Epidermal melanocyte (primary cell): ENCODE measurements at regions not wholly inside any gene's neighbourhood (a gene's known extent, or its start where the extent isn't known, plus 50 kb on each side); places are given as distances from the start of the nearest gene placed in this dataset.

ENCODE experiments used
- DNase-seq: peaks from one replicate; pipeline ENCODE4 v3.0.0; 2011; ENCODE audit warnings: low spot score; ENCODE audit not compliant: insufficient read length

GRCh38 chr18:28689588-28689987 lies 512.7 kb upstream of the CDH2 start:
- no peak for DNase-seq

GRCh38 chr18:28684746-28685355 lies 507.9 kb upstream of the CDH2 start:
- no peak for DNase-seq

- DNase-seq: no peak
Measured at GRCh38 chr18:28682912-28683311, 506.0 kb upstream of the CDH2 start.

- DNase-seq: no peak
Measured at GRCh38 chr18:28669165-28669564, 492.2 kb upstream of the CDH2 start.

DNA sequence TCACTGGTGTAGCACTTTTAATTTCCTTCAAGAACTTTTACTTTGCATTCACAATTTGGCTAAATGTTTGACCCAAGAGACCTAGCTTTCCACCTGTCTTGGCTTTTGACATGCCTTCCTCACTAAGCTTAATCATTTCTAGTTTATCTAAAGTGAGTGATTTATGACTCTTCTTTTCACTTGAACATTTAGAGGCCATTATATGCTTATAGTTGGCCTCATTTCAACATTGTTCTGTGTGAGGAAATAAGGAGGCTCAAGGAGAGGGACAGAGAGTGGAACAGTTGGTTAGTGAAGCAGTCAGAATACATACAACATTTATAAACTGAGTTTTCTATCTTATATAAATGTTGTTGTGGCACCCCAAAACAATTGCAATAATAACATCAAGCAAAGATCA lies 489.3 kb upstream of the CDH2 start:
- no peak for DNase-seq

DNA sequence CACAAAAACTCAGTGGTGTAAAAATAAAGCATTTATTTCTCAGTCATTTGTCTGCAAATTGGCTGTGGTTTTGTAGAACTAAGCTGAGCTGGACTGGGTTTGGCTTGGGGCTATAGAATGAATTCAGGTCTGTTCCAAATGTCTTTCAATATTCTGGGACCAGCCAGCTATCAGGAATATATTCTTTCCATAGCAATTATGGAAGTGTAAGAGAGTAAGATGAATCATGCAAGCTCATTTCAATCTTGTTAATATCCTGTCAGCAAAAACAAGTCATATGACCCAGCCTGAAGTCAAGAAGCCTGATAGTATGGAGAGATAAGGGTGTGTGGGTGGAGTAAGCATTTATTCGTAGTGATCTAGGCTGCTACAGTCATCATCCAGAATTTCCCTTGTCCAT lies 481.0 kb upstream of the CDH2 start:
- no peak for DNase-seq

DNA sequence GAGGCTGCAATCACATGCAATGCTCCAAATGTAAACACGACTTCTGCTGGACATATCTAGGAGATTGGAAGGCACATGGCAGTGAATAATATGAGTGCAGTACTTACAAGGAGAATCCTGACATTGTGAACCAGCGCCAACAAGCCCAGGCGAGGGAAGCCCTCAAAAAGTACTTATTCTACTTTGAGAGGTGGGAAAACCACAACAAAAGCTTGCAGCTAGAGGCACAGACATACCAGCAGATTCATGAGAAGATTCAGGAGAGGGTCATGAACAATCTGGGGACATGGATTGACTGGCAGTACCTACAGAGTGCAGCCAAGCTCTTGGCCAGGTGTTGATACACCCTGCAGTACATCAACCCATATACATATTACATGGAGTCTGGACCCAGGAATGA lies 475.7 kb upstream of the CDH2 start:
- no peak for DNase-seq

DNA sequence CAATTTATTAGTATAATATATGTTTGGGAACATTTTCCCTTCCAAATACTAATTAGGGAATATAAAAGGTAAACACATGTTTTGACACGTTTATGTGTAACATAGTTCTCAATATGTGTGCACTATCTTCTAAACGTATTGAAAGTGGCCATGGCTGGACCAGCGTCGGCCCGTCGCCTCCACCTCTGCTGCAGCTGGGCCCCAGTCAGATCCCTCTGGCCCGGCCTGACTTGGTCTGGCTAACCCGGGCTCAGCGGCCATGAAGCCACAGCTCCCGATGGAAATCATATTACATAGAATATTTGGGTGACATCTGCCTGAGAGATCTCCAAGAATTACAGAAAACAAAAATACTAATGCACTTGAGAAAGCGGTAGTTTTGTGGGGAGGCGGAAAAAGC lies 474.4 kb upstream of the CDH2 start:
- no peak for DNase-seq

GRCh38 chr18:28650860-28651259 lies 473.9 kb upstream of the CDH2 start:
- no peak for DNase-seq

GRCh38 chr18:28647961-28648360 lies 471.0 kb upstream of the CDH2 start:
- no peak for DNase-seq

DNA sequence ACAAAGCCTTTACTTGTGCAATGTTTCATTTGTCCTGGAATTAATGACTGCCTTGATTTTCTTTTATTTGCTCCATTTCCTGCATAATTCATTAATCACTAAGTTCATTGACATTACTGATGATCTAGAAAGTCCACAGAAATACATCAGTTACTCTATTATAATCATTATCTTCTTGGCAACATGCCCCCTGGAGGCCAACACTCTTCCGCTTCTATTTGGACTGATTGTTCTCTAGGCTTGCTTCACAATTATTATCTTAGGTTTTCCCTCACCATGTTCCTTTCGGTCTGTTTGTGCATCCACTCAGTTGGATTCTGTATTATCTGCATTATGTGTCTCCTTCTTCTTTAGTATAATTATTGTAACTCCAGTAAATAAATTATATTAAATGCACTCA lies 461.0 kb upstream of the CDH2 start:
- DNase-seq: no peak

DNA sequence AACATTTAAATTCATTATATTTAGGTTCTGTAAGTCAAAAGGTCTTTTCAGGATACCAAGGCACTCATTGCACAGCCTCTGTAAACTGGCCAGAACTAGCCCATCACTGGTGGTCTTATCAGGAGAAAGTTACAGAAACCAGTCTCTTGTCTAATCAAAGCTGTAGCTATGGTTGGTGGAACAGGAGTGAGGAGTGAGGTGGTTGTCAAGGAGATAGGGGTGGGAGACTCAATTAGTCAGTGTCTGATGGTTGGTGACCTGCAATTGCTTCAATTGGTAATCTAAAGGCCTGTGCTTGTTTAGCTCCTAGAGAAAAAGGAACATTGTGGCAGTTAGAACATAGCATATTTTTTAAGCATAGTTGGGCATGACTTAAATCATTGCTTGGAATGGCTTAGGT lies 458.6 kb upstream of the CDH2 start:
- DNase-seq: no peak

GRCh38 chr18:28626756-28627155 lies 449.8 kb upstream of the CDH2 start:
- DNase-seq: no peak

- DNase-seq: no peak
Measured at GRCh38 chr18:28607991-28608390, 431.1 kb upstream of the CDH2 start.

GRCh38 chr18:28606686-28607085 lies 429.8 kb upstream of the CDH2 start:
- DNase-seq: no peak

DNA sequence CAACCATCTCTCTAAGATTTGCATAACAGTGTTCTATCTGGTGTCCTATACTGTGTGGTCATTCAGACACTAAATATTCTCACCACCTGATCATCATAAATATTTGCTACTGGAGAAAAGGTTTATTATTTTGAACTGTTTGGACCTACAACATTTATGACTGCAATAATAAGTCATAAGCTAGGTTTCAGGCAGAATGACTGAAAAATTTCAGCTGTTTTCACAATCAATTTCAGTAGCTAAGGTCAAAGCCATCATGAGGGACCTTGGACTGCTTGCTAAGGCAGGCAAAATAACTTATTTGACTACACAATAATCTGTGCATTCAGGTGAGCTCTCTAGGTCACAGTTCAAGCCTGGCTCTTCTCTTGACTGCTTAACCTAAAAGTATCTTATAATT lies 425.5 kb upstream of the CDH2 start:
- DNase-seq: no peak

DNA sequence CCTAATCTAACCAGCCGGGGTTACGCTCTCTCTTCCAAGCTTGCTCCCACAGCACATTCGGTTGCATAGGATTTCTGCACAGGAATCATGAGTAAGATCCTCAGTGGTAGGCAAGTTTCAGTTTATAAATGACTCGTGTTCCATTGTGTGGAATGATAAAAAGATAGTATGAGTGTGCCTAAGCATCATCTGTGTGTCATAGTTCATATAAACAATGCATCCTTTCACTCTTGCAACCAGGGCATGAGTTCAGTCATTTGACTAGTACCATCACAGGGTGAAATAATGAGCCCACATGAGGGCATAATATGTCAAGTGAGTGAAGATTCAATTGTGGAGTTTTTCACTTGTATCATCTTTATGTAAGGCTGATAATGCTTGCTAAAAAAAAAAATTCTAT lies 417.1 kb upstream of the CDH2 start:
- no peak for DNase-seq

- no peak for DNase-seq
Measured at GRCh38 chr18:28588884-28589549, 412.1 kb upstream of the CDH2 start.

DNA sequence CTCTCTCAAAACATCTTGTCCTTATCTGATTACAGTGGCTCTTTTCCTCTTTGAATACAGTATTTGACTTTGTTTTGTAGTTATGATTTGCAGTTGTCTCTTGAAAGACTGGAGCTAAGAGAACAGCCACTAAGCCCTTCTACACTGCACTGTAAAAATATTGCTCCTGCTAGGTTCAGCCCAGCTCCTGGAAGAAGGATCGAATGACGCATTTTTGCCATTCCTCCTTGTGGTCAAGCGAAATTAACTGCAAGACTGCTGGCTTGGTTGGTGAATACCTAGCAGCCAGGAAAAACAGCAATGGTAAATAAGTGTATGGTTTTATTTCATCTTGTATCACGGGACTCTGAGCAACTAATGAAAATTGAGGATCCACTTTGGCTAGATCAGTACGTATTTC lies 407.8 kb upstream of the CDH2 start:
- no peak for DNase-seq

DNA sequence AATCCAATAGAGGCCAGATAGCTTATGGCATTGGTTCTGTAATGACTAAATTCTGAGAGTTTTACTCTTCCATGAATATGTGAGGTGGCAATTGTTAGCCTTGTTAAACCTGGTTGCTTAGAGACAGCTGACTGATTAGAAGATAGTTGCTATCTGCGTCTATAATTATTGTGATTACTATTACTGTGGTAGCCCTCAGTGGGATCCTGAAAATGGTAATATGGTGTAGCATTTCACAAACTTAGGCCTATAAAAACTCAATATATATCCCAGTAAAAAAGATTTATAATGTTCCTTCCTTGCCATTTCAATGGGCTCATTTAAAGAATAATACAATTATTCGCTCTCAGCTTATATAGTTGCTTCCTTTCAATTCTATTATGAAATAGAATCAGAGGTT lies 405.8 kb upstream of the CDH2 start:
- DNase-seq: no peak

DNA sequence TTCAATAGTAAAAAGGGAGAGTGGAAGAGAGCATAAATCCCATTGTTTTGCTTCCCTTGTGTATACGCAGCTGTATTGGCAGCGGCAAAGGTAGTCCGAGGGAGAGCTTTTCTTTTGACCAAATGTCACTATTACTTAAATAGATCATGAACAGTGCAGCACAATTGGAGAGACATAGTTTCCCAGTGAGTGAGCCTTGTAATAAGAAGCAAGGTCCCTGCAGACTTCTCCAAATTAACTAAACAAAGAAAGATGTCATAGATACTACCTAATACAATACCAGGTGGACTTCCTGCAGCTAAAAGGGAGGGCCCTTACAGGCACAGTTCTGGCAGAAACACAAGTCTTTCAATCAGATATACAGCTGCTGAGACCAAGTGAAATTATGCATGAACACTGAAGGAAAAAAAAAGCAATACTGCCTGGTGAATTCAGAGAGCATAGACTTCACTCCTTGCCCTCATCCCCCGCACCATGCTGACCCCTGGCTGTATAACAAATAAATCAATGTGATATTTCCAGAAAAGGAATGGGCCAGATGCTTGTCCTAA lies 404.7 kb upstream of the CDH2 start:
- DNase-seq: no peak

DNA sequence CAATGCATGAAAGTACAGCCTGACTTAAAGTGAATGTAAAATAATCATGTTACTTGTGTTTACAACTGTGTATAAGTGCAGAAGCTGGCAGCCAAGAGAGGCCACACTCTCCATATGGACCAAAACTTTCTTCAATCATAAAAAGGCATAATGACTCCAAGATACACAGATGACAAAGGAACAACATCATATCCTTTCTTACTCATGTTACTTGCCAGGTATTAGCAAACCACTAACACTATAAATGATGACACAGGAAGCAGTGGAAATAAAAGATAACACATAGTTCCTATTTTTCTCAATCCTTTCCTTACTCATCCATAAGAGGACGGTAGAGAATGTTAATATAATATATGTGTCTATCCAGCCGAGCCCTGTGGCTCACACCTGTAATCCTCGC lies 400.0 kb upstream of the CDH2 start:
- DNase-seq: no peak

- no peak for DNase-seq
Measured at GRCh38 chr18:28575123-28575522, 398.2 kb upstream of the CDH2 start.
